ENCODE measurements at regions not wholly inside any gene's neighbourhood (a gene's known extent, or its start where the extent isn't known, plus 50 kb on each side); places are given as distances from the start of the nearest gene placed in this dataset.

GRCh38 chr16:5477251-5477650 is 379.7 kb upstream of the EEF2KMT start:
- TF ChIP-seq ZNF260 (CRISPR knock-in tag; IDR thresholded peaks at IDR 0.05; ENCODE audit: borderline replicate concordance, low read depth) (no peak), CTCF (CRISPR knock-in tag; IDR thresholded peaks at IDR 0.05) (no peak), RAD21 (CRISPR knock-in tag; IDR thresholded peaks at IDR 0.05) (no peak), SIN3A (IDR thresholded peaks at IDR 0.05; ENCODE audit: borderline replicate concordance, low read depth, low read length) (no peak), MAZ (IDR thresholded peaks at IDR 0.05; ENCODE audit: borderline replicate concordance, low read depth, low read length) (no peak), MAZ (CRISPR knock-in tag; IDR thresholded peaks at IDR 0.05; ENCODE audit: low read depth) (no peak), NFE2 (CRISPR knock-in tag; IDR thresholded peaks at IDR 0.05) (no peak), ZNF34 (CRISPR knock-in tag; IDR thresholded peaks at IDR 0.05; ENCODE audit: borderline replicate concordance) (no peak), ZNF710 (CRISPR knock-in tag; IDR thresholded peaks at IDR 0.05; ENCODE audit: borderline replicate concordance) (no peak), MXD1 (CRISPR knock-in tag; IDR thresholded peaks at IDR 0.05) (no peak), ZNF788 (CRISPR knock-in tag; IDR thresholded peaks at IDR 0.05; ENCODE audit: borderline replicate concordance) (no peak)

Measured in HepG2 (cell line).